HG03457 (cell line): ENCODE measurements at regions not wholly inside any gene's neighbourhood (a gene's known extent, or its start where the extent isn't known, plus 50 kb on each side); places are given as distances from the start of the nearest gene placed in this dataset.
"Not testable (repeated sequence)": the region's sequence is repeated elsewhere in the genome, so short reads cannot be mapped to it uniquely, and the experiment has no call there.

Source experiments
- ATAC-seq: cut with Tn5 transposase; IDR thresholded peaks from one replicate; pipeline ENCODE4 v1.9.1; 2021; ENCODE audit warnings: moderate number of reproducible peaks; ENCODE audit not compliant: unreplicated experiment

DNA sequence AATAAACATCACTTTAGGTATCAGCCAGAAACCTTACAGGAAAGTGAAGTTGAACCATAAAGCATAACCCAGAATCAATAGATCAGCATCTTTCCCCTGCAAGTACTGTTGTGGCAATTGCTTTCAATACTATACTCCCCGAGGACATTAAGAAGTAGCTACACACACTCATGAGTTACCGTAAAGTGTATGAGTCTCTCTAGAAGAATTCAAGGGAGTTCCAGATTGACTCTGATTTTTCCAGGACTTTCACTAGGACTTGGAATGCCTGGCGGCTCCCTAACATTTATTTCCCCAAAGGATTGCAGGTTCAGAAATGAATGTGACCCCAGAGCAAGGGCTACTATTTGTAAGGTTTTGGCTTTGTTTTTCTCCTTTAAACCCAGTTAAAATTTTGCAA is 465.4 kb upstream of the MDGA2 start:
- no peak for ATAC-seq

GRCh38 chr14:48129472-48129871 is 454.1 kb upstream of the MDGA2 start:
- ATAC-seq, result no peak

DNA sequence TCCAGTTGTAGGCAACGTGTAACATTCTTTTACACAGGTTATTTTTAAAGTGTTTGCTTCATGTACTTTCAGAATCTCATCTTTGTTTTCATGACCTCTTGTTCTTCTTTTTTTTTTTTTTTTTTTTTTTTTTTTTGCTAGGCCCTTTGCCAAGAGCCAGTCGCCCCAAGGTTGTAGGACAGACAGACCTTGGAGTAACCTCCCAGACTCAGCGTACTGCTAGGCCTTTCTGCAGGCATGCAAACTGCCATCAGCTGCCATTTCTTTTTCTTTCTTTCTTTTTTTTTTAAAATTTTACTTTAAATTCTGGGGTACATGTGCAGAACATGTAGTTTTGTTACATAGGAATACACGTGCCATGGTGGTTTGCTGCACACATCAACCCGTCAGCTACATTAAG is 452.3 kb upstream of the MDGA2 start:
- no peak for ATAC-seq

DNA sequence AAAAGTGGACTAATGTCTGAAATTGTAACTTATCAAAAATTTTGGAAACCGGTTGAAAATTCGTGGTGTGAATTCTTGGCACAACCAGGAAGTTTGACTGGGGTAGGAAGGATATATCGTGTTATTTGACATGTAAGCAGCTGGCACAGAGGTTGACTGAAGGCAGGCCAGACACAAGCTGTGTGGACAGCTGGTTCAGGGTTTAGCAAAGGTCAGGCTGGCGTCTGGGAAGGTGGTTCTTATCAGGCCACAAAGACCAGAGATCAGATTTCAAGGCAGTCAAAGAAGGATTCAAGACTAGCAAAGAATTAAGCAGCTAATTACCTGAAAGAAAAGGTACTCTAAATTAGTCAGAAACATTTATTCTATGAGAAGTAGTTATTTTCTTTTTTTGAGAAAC is 450.2 kb upstream of the MDGA2 start:
- ATAC-seq, result no peak

- ATAC-seq, result no peak
These were observed 438.3 kb upstream of the MDGA2 start for GRCh38 chr14:48113713-48114112.

DNA sequence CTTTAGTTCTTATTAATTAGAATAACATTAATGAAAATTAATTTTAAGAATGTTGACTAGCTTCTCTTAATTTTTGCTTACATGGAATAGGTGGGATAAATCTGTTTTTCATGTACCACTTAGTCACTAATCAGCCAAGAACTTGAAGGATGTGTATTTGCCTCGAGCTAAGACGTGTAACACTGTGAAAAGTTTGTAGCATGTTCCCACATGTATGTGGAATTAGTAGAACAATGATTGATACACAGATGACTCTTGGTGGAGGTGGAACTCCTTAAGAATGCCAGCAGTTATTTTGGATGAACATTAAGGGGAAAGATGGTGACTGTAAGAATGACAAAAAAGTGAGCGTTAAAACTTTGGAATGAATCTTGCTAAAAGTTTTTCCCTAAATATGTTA is 435.7 kb upstream of the MDGA2 start:
- ATAC-seq, result no peak

- ATAC-seq, result no peak
These were observed 432.2 kb upstream of the MDGA2 start for GRCh38 chr14:48107646-48108045.

- ATAC-seq, result no peak
These were observed 421.5 kb upstream of the MDGA2 start for GRCh38 chr14:48096897-48097296.

GRCh38 chr14:48086516-48086915 is 411.1 kb upstream of the MDGA2 start:
- no peak for ATAC-seq

DNA sequence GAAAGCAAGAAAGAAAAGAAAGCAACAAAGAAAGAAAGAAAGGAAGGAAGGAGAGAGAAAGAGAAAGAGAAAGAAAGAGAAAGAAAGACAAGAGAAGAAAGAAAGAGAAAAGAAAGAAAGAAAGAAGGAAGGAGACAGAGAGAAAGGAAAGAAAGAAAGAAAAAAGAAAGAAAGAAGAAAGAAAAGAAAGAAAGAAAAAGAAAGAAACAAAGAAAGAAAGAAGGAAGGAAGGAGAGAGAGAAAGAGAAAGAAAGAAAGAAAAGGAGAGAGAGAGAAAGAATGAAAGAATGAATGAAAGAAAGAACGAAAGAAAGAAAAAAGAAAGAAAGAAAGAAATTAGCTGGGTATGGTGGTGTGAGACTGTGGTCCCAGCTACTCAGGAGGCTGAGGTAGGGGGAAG is 400.1 kb upstream of the MDGA2 start:
- ATAC-seq, result no peak

GRCh38 chr14:48052973-48053372 is 377.6 kb upstream of the MDGA2 start:
- ATAC-seq, result no peak

- no peak for ATAC-seq
These were observed 360.4 kb upstream of the MDGA2 start for GRCh38 chr14:48035836-48036235.

- ATAC-seq, result no peak
These were observed 351.7 kb upstream of the MDGA2 start for GRCh38 chr14:48027115-48027514.

GRCh38 chr14:48023881-48024280 is 348.5 kb upstream of the MDGA2 start:
- ATAC-seq, result no peak

DNA sequence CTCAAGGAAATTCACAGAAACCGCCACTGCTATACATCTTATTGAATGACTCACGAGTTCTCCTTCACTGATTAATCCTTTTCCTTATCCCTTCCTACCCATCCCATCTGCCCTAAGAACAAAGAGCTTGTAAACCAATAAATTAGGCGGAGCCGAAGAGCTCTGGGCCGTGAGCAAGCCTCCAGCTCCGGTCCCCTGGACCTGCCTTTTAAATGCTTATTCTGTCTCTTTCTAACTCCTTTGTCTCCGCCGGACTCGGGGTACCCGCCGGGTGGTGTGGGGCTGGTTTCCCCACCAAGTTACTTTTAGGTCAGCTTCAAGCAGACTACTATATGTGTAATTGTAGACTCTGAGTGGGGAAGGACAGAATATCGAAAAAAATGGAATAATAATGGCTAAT is 336.1 kb upstream of the MDGA2 start:
- not testable (repeated sequence) for ATAC-seq

DNA sequence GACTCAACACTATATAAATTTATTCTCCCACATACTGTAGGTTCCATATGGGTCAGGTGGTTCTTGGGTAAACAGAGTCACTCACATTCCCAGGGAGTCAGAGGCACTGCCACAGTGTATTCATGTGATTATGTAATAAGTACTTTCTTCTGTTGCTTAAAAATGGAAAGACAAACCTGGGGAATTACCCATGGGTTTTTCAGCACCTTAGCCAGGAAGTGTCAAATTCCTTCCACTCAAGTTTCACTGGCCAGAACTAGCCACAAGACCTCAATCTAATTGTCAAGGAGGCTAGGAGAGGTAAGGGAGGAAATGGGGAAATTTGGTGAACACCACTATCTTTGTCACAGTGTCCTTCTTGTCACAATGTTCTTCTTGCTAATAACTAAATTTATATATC is 333.2 kb upstream of the MDGA2 start:
- ATAC-seq, result no peak

- no peak for ATAC-seq
These were observed 330.6 kb upstream of the MDGA2 start for GRCh38 chr14:48005986-48006385.

GRCh38 chr14:47993883-47994282 is 318.5 kb upstream of the MDGA2 start:
- no peak for ATAC-seq

DNA sequence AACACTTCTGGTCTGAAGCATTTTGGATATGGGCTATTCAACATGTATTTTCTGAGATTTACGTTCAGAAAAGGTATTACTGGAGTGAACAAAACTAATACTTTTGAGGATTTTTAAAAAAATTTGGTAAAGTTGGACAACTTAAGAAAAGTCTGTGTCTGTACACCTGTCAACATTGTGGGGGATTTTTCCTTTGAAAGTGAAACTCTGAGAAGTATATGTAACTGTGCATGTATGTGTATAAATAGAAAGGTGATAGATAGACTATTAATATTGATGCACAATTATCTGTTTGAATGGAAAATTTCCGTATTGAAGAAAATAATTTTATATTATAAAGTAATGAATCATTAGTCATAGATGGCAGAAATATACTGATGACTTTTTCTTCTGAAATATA is 312.8 kb upstream of the MDGA2 start:
- ATAC-seq, result no peak

GRCh38 chr14:47978871-47979270 is 303.5 kb upstream of the MDGA2 start:
- ATAC-seq, result no peak

- no peak for ATAC-seq
These were observed 300.7 kb upstream of the MDGA2 start for GRCh38 chr14:47976139-47976538.

GRCh38 chr14:47966076-47966810 is 290.8 kb upstream of the MDGA2 start:
- no peak for ATAC-seq

GRCh38 chr14:47961634-47962033 is 286.2 kb upstream of the MDGA2 start:
- no peak for ATAC-seq
